ENCODE measurements at regions not wholly inside any gene's neighbourhood (a gene's known extent, or its start where the extent isn't known, plus 50 kb on each side); places are given as distances from the start of the nearest gene placed in this dataset.

GRCh38 chr1:209048941-209049669 is 534.4 kb upstream of the CAMK1G start:
- Mint-ChIP-seq H3K9me3 (ENCODE audit: unreplicated experiment) (peaks cover 1% of the 10 kb centered on the region), H3K36me3 (ENCODE audit: low read depth, unreplicated experiment) (no peaks in the 10 kb centered on the region), H3K27ac (ENCODE audit: unreplicated experiment) (peak overlapping the region; percentile 83), H3K4me3 (ENCODE audit: unreplicated experiment) (no peak overlapping the region), H3K27me3 (ENCODE audit: low read depth, unreplicated experiment) (no peaks in the 10 kb centered on the region), H3K4me1 (ENCODE audit: low read depth, unreplicated experiment) (peaks cover 34% of the 10 kb centered on the region)
- no peaks in the 10 kb centered on the region for H3K27me3 ChIP-seq (ENCODE audit: insufficient read depth, low read length)
- FAIRE-seq (no peak), DNase-seq (ENCODE audit: low read depth) (peak; percentile 68)
- H3K36me3 ChIP-seq (ENCODE audit: insufficient read depth, low read length) = no peaks in the 10 kb centered on the region
- H3K4me3 ChIP-seq (ENCODE audit: insufficient read depth, low read depth, low read length) = no peak overlapping the region
- no peak for TF ChIP-seq CTCF (IDR thresholded peaks at IDR 0.05; ENCODE audit: insufficient read depth, low read depth, low read length)
- no peak for TF ChIP-seq EZH2 (IDR thresholded peaks at IDR 0.05; ENCODE audit: insufficient read depth, low read length)
- peaks cover 19% of the 10 kb centered on the region for H3K4me1 ChIP-seq (ENCODE audit: insufficient read depth, low read length)
- no peak overlapping the region for H3K27ac ChIP-seq (ENCODE audit: low read depth, low read length)
- no peaks in the 10 kb centered on the region for H3K79me2 ChIP-seq (ENCODE audit: insufficient read depth, low read length)
- H3K9ac ChIP-seq (ENCODE audit: low read length) = no peak overlapping the region
- H3K9me3 ChIP-seq (ENCODE audit: insufficient read depth, low read depth, low read length) = no peaks in the 10 kb centered on the region
- peak overlapping the region; percentile 47 for H3K4me2 ChIP-seq (ENCODE audit: low read length)
- H4K20me1 ChIP-seq (ENCODE audit: insufficient read depth, low read length) = no peaks in the 10 kb centered on the region
- H2AFZ ChIP-seq (ENCODE audit: low read depth, low read length) = no peak overlapping the region

- no peaks in the 10 kb centered on the region for H3K27me3 Mint-ChIP-seq (ENCODE audit: low read depth, unreplicated experiment)
- H3K36me3 ChIP-seq (ENCODE audit: insufficient read depth, low read length) = no peaks in the 10 kb centered on the region
- DNase-seq (ENCODE audit: low read depth) = no peak
- no peaks in the 10 kb centered on the region for H3K27me3 ChIP-seq (ENCODE audit: insufficient read depth, low read length)
- H3K4me3 ChIP-seq (ENCODE audit: insufficient read depth, low read depth, low read length) = no peak overlapping the region
- H3K9me3 Mint-ChIP-seq (ENCODE audit: unreplicated experiment) = peaks cover 6% of the 10 kb centered on the region
- no peak overlapping the region for H2AFZ ChIP-seq (ENCODE audit: low read depth, low read length)
- H4K20me1 ChIP-seq (ENCODE audit: insufficient read depth, low read length) = no peaks in the 10 kb centered on the region
- FAIRE-seq = no peak
- H3K4me2 ChIP-seq (ENCODE audit: low read length) = no peak overlapping the region
- H3K79me2 ChIP-seq (ENCODE audit: insufficient read depth, low read length) = no peaks in the 10 kb centered on the region
- no peak overlapping the region for H3K27ac Mint-ChIP-seq (ENCODE audit: unreplicated experiment)
- H3K27ac ChIP-seq (ENCODE audit: low read depth, low read length) = no peak overlapping the region
- H3K4me1 Mint-ChIP-seq (ENCODE audit: low read depth, unreplicated experiment) = peaks cover 23% of the 10 kb centered on the region
- H3K9ac ChIP-seq (ENCODE audit: low read length) = no peak overlapping the region
- H3K4me1 ChIP-seq (ENCODE audit: insufficient read depth, low read length) = peaks cover 13% of the 10 kb centered on the region
- H3K9me3 ChIP-seq (ENCODE audit: insufficient read depth, low read depth, low read length) = no peaks in the 10 kb centered on the region
- TF ChIP-seq CTCF (IDR thresholded peaks at IDR 0.05; ENCODE audit: insufficient read depth, low read depth, low read length) (no peak), EZH2 (IDR thresholded peaks at IDR 0.05; ENCODE audit: insufficient read depth, low read length) (no peak)
- H3K4me3 Mint-ChIP-seq (ENCODE audit: unreplicated experiment) = no peak overlapping the region
- no peaks in the 10 kb centered on the region for H3K36me3 Mint-ChIP-seq (ENCODE audit: low read depth, unreplicated experiment)
These were observed 531.9 kb upstream of the CAMK1G start for GRCh38 chr1:209051570-209051969.

GRCh38 chr1:209053587-209053986 is 529.9 kb upstream of the CAMK1G start:
- H3K4me2 ChIP-seq (ENCODE audit: low read length) = no peak overlapping the region
- no peak overlapping the region for H3K27ac Mint-ChIP-seq (ENCODE audit: unreplicated experiment)
- peaks cover 6% of the 10 kb centered on the region for H3K9me3 Mint-ChIP-seq (ENCODE audit: unreplicated experiment)
- no peaks in the 10 kb centered on the region for H3K36me3 Mint-ChIP-seq (ENCODE audit: low read depth, unreplicated experiment)
- H3K27me3 Mint-ChIP-seq (ENCODE audit: low read depth, unreplicated experiment) = no peaks in the 10 kb centered on the region
- TF ChIP-seq CTCF (IDR thresholded peaks at IDR 0.05; ENCODE audit: insufficient read depth, low read depth, low read length) = no peak
- TF ChIP-seq EZH2 (IDR thresholded peaks at IDR 0.05; ENCODE audit: insufficient read depth, low read length) = no peak
- H3K79me2 ChIP-seq (ENCODE audit: insufficient read depth, low read length) = no peaks in the 10 kb centered on the region
- H4K20me1 ChIP-seq (ENCODE audit: insufficient read depth, low read length) = no peaks in the 10 kb centered on the region
- no peak overlapping the region for H3K27ac ChIP-seq (ENCODE audit: low read depth, low read length)
- H2AFZ ChIP-seq (ENCODE audit: low read depth, low read length) = no peak overlapping the region
- peaks cover 15% of the 10 kb centered on the region for H3K4me1 Mint-ChIP-seq (ENCODE audit: low read depth, unreplicated experiment)
- no peaks in the 10 kb centered on the region for H3K27me3 ChIP-seq (ENCODE audit: insufficient read depth, low read length)
- H3K9ac ChIP-seq (ENCODE audit: low read length) = no peak overlapping the region
- H3K9me3 ChIP-seq (ENCODE audit: insufficient read depth, low read depth, low read length) = no peaks in the 10 kb centered on the region
- DNase-seq (ENCODE audit: low read depth) (no peak), FAIRE-seq (no peak)
- no peaks in the 10 kb centered on the region for H3K36me3 ChIP-seq (ENCODE audit: insufficient read depth, low read length)
- no peak overlapping the region for H3K4me3 ChIP-seq (ENCODE audit: insufficient read depth, low read depth, low read length)
- peaks cover 9% of the 10 kb centered on the region for H3K4me1 ChIP-seq (ENCODE audit: insufficient read depth, low read length)
- no peak overlapping the region for H3K4me3 Mint-ChIP-seq (ENCODE audit: unreplicated experiment)
